Liver (tissue), 8 donors: ENCODE measurements at regions not wholly inside any gene's neighbourhood (a gene's known extent, or its start where the extent isn't known, plus 50 kb on each side); places are given as distances from the start of the nearest gene placed in this dataset.

Source experiments
- DNase-seq: peaks from one replicate; pipeline ENCODE4 v3.0.0-alpha.2; 2017; ENCODE audit warnings: low spot score
- H3K27ac ChIP-seq, 2 donors: one replicate each; pipeline ENCODE4 v1.7.0; 2013; ENCODE audit warnings: inconsistent platforms in 2 of 2, low read length in 2 of 2, control low read depth in 1 of 2, low read depth in 1 of 2, mild to moderate bottlenecking in 1 of 2
- H3K27me3 ChIP-seq, 4 donors: one replicate each; pipeline versions ENCODE4 v1.6.1 to v1.7.0; 2013; ENCODE audit warnings: low read length in 3 of 4, inconsistent platforms in 1 of 4, mild to moderate bottlenecking in 1 of 4, moderate library complexity in 1 of 4; ENCODE audit not compliant: control insufficient read depth in 4 of 4, insufficient read depth in 4 of 4
- H3K36me3 ChIP-seq, 4 donors: one replicate each; pipeline versions ENCODE4 v1.6.1 to v1.7.0; 2013; ENCODE audit warnings: low read length in 3 of 4, mild to moderate bottlenecking in 3 of 4, low read depth in 1 of 4, moderate library complexity in 1 of 4; ENCODE audit not compliant: control insufficient read depth in 4 of 4, insufficient read depth in 3 of 4
- H3K4me1 ChIP-seq, 4 donors: one replicate each; pipeline versions ENCODE4 v1.6.1 to v1.7.0; 2013; ENCODE audit warnings: low read length in 3 of 4, mild to moderate bottlenecking in 3 of 4, moderate library complexity in 1 of 4; ENCODE audit not compliant: control insufficient read depth in 4 of 4, insufficient read depth in 4 of 4
- H3K4me3 ChIP-seq, 3 donors: one replicate each; pipeline versions ENCODE4 v1.6.1 to v1.7.0; 2013; ENCODE audit warnings: low read length in 3 of 3, control low read depth in 1 of 3, low read depth in 1 of 3, mild to moderate bottlenecking in 1 of 3
- H3K9ac ChIP-seq, 2 donors: one replicate each; pipeline ENCODE4 v1.7.0; 2013; ENCODE audit warnings: low read length in 2 of 2, mild to moderate bottlenecking in 2 of 2, moderate library complexity in 2 of 2, control low read depth in 1 of 2, low read depth in 1 of 2
- H3K9me3 ChIP-seq, 4 donors: one replicate each; pipeline versions ENCODE4 v1.6.1 to v1.7.0; 2013; ENCODE audit warnings: low read length in 3 of 4; ENCODE audit not compliant: control insufficient read depth in 4 of 4
- EGR1 ChIP-seq, 2 donors: IDR thresholded peaks; 2 replicates each; pipeline ENCODE4 v1.6.1; 2016 to 2018; ENCODE audit warnings: antibody characterized with exemption in 2 of 2, low read depth in 2 of 2
- FOXA2 ChIP-seq: IDR thresholded peaks from 2 replicates; pipeline ENCODE4 v1.6.1; 2016; ENCODE audit warnings: antibody characterized with exemption
- GABPA ChIP-seq, 2 donors: IDR thresholded peaks in 1 of 2; conservative IDR thresholded peaks in 1 of 2; 2 replicates each; pipeline ENCODE4 v1.6.1; 2016; ENCODE audit warnings: antibody characterized with exemption in 2 of 2, mild to moderate bottlenecking in 1 of 2, moderate library complexity in 1 of 2
- HNF4A ChIP-seq, 2 donors: conservative IDR thresholded peaks; 2 replicates each; pipeline ENCODE4 v1.6.1; 2016; ENCODE audit warnings: antibody characterized with exemption in 2 of 2, mild to moderate bottlenecking in 2 of 2
- HNF4G ChIP-seq: IDR thresholded peaks from 2 replicates; pipeline ENCODE4 v1.6.1; 2016; ENCODE audit warnings: antibody characterized with exemption
- JUND ChIP-seq, 2 donors: IDR thresholded peaks; 2 replicates each; pipeline ENCODE4 v1.6.1; 2016; ENCODE audit warnings: antibody characterized with exemption in 2 of 2
- MAX ChIP-seq: IDR thresholded peaks from 2 replicates; pipeline ENCODE4 v1.6.1; 2016; ENCODE audit warnings: antibody characterized with exemption
- NR2F2 ChIP-seq: IDR thresholded peaks from 2 replicates; pipeline ENCODE4 v1.6.1; 2016; ENCODE audit warnings: antibody characterized with exemption
- RAD21 ChIP-seq, 2 donors: IDR thresholded peaks; 2 replicates each; pipeline ENCODE4 v1.6.1; 2016; ENCODE audit warnings: antibody characterized with exemption in 2 of 2, mild to moderate bottlenecking in 2 of 2
- RXRA ChIP-seq, 2 donors: IDR thresholded peaks; 2 replicates each; pipeline ENCODE4 v1.6.1; 2017 to 2018; ENCODE audit warnings: antibody characterized with exemption in 2 of 2, mild to moderate bottlenecking in 1 of 2
- SP1 ChIP-seq: IDR thresholded peaks from 2 replicates; pipeline ENCODE4 v1.6.1; 2018; ENCODE audit warnings: antibody characterized with exemption, mild to moderate bottlenecking
- TAF1 ChIP-seq: conservative IDR thresholded peaks from 2 replicates; pipeline ENCODE4 v1.6.1; 2016; ENCODE audit warnings: antibody characterized with exemption, mild to moderate bottlenecking
- YY1 ChIP-seq: IDR thresholded peaks from 2 replicates; pipeline ENCODE4 v1.6.1; 2016; ENCODE audit warnings: antibody characterized with exemption, mild to moderate bottlenecking
- ZBTB33 ChIP-seq: IDR thresholded peaks from 2 replicates; pipeline ENCODE4 v1.6.1; 2016; ENCODE audit warnings: antibody characterized with exemption
- WGBS: extraction: QIAGEN DNeasy Blood & Tissue Kit; methylation state at CpG from one replicate; pipeline ENCODE4 v1.1.7; 2013; 5-methylcytosine and 5-hydroxymethylcytosine counted together
- TF ChIP-seq, protein P1 (sequence below): fragments of 150-350 bp; IDR thresholded peaks from 2 replicates; pipeline ENCODE4 v1.5.1; 2017; ENCODE audit warnings: improper control_type of control experiment, low read depth, low read length; ENCODE audit not compliant: missing input control
- TF ChIP-seq, protein P2 (sequence below): IDR thresholded peaks from 2 replicates; pipeline ENCODE4 v1.6.1; 2016; ENCODE audit warnings: antibody characterized with exemption, mild to moderate bottlenecking
- donor health status: healthy.
- donor health status: healthy.
- donor health status: healthy.
- donor health status: healthy.
- donor health status: healthy.

DNA sequence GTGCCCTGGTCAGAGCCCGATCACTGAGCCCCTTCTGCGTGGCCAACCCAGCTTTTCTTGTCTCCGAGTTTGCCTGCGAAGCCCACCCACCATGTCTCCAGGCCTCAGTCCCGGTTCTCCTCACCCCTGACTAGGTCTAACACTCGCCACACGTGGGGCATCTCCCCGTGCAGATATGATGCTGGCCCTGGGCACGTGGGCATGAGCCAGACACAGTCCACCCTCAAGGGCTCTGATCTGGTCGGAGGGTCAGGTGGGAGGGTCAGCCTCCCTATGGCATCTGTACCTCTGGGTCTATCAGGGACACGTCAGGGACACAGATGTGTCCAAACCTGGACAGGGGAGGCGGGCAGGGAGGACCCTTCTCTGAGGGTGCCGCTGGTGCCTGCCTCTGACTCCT is 95.4 kb downstream of the RHOB start (continued):
- TF ChIP-seq RXRA (IDR thresholded peaks at IDR 0.05) (no peak), RAD21 (IDR thresholded peaks at IDR 0.05) (no peak), SP1 (no peak), NR2F2 (no peak)

GRCh38 chr2:20542746-20543468 is 96.0 kb downstream of the RHOB start:
- 87% methylated on average over 13 of the region's 13 CpGs for WGBS
- no peak overlapping the region for H3K9ac ChIP-seq
- no peak overlapping the region for H3K4me3 ChIP-seq
- TF ChIP-seq JUND (IDR thresholded peaks at IDR 0.05): no peak
- no peak for TF ChIP-seq RXRA (IDR thresholded peaks at IDR 0.05)
- TF ChIP-seq ZBTB33: no peak
- no peak for TF ChIP-seq NR2F2
- no peak for TF ChIP-seq GABPA (IDR thresholded peaks at IDR 0.05 in 1 of 2, conservative IDR thresholded peaks at IDR 0.05 in 1 of 2)
- TF ChIP-seq FOXA2: no peak
- TF ChIP-seq, protein P1, sequence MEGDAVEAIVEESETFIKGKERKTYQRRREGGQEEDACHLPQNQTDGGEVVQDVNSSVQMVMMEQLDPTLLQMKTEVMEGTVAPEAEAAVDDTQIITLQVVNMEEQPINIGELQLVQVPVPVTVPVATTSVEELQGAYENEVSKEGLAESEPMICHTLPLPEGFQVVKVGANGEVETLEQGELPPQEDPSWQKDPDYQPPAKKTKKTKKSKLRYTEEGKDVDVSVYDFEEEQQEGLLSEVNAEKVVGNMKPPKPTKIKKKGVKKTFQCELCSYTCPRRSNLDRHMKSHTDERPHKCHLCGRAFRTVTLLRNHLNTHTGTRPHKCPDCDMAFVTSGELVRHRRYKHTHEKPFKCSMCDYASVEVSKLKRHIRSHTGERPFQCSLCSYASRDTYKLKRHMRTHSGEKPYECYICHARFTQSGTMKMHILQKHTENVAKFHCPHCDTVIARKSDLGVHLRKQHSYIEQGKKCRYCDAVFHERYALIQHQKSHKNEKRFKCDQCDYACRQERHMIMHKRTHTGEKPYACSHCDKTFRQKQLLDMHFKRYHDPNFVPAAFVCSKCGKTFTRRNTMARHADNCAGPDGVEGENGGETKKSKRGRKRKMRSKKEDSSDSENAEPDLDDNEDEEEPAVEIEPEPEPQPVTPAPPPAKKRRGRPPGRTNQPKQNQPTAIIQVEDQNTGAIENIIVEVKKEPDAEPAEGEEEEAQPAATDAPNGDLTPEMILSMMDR: no peak
- no peak for TF ChIP-seq YY1
- no peak for TF ChIP-seq EGR1 (IDR thresholded peaks at IDR 0.05; ENCODE audit: low read depth in 2 of 2)
- TF ChIP-seq HNF4A (conservative IDR thresholded peaks at IDR 0.05): no peak
- TF ChIP-seq TAF1: no peak
- TF ChIP-seq SP1: no peak
- TF ChIP-seq HNF4G: no peak
- TF ChIP-seq, protein P2, sequence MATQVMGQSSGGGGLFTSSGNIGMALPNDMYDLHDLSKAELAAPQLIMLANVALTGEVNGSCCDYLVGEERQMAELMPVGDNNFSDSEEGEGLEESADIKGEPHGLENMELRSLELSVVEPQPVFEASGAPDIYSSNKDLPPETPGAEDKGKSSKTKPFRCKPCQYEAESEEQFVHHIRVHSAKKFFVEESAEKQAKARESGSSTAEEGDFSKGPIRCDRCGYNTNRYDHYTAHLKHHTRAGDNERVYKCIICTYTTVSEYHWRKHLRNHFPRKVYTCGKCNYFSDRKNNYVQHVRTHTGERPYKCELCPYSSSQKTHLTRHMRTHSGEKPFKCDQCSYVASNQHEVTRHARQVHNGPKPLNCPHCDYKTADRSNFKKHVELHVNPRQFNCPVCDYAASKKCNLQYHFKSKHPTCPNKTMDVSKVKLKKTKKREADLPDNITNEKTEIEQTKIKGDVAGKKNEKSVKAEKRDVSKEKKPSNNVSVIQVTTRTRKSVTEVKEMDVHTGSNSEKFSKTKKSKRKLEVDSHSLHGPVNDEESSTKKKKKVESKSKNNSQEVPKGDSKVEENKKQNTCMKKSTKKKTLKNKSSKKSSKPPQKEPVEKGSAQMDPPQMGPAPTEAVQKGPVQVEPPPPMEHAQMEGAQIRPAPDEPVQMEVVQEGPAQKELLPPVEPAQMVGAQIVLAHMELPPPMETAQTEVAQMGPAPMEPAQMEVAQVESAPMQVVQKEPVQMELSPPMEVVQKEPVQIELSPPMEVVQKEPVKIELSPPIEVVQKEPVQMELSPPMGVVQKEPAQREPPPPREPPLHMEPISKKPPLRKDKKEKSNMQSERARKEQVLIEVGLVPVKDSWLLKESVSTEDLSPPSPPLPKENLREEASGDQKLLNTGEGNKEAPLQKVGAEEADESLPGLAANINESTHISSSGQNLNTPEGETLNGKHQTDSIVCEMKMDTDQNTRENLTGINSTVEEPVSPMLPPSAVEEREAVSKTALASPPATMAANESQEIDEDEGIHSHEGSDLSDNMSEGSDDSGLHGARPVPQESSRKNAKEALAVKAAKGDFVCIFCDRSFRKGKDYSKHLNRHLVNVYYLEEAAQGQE: no peak
- no peak for TF ChIP-seq MAX
- H3K36me3 ChIP-seq: no peaks in the 10 kb centered on the region
- H3K4me1 ChIP-seq: peaks cover 15 to 31% (median 25%) of the 10 kb centered on the region in 4 donors
- no peak overlapping the region for H3K27ac ChIP-seq
- no peaks in the 10 kb centered on the region for H3K27me3 ChIP-seq
- no peaks in the 10 kb centered on the region for H3K9me3 ChIP-seq
- DNase-seq: no peak
